Retinal pigment epithelial cell (primary cell): ENCODE measurements at regions not wholly inside any gene's neighbourhood (a gene's known extent, or its start where the extent isn't known, plus 50 kb on each side); places are given as distances from the start of the nearest gene placed in this dataset.

Experiments used
- DNase-seq: peaks from one replicate; pipeline ENCODE4 v3.0.0-alpha.2; 2010; ENCODE audit warnings: low read depth
- H3K4me3 ChIP-seq: 2 replicates; pipeline ENCODE4 v1.5.1; 2011; ENCODE audit warnings: mild to moderate bottlenecking, low read length, control low read depth, moderate library complexity
- TF ChIP-seq, protein P1 (sequence below): conservative IDR thresholded peaks from 2 replicates; pipeline ENCODE4 v1.5.1; 2011; ENCODE audit warnings: low read depth, low read length, control low read depth, inconsistent platforms

DNA sequence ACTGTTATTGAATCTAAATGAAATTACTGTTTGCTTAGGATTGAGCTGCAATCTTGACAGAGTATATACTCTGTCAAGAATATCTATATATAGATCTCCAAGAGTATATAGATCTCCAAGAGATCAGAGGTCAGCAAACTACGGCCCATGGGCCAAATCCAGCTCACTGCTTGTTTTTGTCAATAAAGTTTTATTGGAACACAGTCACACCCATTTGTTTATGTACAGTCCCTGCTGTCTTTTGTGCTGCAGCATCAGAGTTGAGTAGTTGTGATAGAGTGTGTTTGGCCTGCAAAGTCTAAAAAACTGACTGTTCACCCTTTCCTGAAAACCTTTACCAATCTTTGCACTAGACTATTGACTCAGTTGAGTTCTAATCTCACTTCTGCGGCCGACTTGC lies 66.3 kb upstream of the NPVF start:
- H3K4me3 ChIP-seq = no peak overlapping the region
- no peak for DNase-seq
- TF ChIP-seq, protein P1, sequence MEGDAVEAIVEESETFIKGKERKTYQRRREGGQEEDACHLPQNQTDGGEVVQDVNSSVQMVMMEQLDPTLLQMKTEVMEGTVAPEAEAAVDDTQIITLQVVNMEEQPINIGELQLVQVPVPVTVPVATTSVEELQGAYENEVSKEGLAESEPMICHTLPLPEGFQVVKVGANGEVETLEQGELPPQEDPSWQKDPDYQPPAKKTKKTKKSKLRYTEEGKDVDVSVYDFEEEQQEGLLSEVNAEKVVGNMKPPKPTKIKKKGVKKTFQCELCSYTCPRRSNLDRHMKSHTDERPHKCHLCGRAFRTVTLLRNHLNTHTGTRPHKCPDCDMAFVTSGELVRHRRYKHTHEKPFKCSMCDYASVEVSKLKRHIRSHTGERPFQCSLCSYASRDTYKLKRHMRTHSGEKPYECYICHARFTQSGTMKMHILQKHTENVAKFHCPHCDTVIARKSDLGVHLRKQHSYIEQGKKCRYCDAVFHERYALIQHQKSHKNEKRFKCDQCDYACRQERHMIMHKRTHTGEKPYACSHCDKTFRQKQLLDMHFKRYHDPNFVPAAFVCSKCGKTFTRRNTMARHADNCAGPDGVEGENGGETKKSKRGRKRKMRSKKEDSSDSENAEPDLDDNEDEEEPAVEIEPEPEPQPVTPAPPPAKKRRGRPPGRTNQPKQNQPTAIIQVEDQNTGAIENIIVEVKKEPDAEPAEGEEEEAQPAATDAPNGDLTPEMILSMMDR = no peak

DNA sequence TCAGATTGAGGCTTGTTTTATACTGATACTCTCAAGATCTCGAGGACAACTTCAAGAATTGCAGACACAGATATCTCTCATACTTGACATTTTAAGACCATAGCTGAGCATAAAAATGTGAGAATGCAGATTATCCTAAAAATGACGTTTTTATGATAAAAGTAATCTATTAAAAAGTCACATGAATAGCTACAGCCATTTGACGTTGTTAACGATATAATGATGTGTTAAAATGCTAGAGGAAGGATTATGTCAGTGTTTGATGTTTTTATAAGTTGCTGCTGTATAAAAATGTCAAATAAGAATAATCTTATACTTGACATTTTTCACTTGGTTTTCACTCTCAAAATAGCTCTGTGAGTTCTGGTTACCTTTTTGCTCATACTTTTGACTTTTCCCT lies 67.1 kb upstream of the NPVF start:
- no peak for DNase-seq
- no peak overlapping the region for H3K4me3 ChIP-seq
- TF ChIP-seq, protein P1 = no peak

DNA sequence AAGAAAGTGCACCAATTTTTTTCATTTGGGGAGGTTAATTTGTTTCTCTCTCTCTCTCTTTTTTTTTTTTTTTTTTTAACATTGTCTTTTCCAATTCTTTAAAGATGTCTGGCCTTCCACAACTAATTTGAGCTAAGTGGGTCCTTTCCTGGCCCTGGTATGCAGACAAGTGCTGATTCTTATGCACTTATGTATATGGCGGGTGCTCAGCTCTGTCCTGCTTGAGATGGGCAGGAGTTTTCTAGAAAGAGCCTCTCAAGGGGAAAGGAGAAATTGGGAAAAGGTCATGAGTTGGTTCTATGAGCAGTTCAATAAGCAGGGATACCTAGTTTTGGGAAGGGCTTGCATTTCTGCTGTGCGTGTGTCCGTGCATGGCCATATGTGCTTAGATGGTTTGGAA lies 67.8 kb upstream of the NPVF start:
- TF ChIP-seq, protein P1 = no peak
- DNase-seq = no peak
- H3K4me3 ChIP-seq = no peak overlapping the region

DNA sequence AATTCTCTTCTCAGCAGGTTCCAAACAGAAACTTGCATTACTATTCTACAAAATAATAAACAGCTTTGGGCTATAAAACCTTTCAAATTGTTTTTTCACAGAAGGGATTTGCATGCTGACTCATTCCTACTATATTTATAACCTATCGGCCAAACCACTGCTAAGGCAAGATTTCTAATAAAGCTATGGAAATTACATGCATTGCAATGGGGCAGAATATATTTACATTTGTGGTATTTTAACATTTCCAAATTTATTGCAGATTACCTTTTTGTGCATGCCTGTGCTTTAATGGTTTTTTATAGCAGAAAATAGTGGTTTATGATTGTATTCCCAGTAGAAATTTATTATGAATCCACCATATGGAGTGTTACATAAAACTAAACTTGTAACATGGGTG lies 69.0 kb upstream of the NPVF start:
- TF ChIP-seq, protein P1 = no peak
- no peak for DNase-seq

DNA sequence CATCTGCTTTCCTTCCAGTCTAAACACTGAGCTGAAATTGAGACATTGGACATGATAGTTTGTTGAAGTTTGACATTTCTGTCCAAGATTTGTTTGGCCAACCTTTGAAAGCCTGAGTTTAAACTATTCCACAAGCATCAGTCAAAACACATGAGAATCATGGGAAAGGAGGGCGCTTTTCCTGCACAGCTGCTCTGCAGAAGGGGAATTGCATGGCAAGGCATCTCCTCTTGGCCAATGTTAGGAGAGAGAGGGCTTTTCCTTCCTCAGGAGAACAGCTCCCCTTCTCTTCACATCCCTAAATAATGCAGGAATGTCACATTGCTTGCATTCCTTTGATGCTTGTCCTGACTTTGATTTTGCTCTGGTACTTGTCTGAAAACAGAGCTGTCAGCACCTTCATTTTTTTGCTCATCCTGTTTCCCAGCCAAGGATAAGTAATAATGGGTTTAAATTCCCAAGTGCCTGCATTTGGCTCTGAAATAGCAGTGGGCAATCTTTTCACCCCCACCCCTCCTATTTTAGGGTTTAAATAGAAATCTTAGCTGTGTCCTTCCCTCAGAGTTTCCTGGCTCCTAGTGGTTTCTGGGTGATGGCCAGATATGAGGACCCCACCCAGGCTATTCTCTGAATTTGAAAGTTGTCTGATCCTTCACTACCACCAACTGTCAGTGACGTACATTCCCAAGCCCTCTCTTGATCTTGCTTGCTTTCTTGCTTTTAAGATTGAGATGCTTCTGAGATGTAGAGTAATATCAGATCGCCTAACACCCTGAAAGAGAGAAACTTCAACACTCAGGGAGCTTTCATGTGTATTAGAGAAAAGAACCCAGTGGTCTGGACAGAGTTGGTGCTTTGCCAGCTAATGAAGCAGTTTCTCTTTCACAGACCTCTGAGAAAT lies 75.2 kb upstream of the NPVF start:
- DNase-seq = no peak
- TF ChIP-seq, protein P1 = no peak
- no peak overlapping the region for H3K4me3 ChIP-seq

More for the DNA sequence above, 69.0 kb upstream of the NPVF start:
- no peak overlapping the region for H3K4me3 ChIP-seq

DNA sequence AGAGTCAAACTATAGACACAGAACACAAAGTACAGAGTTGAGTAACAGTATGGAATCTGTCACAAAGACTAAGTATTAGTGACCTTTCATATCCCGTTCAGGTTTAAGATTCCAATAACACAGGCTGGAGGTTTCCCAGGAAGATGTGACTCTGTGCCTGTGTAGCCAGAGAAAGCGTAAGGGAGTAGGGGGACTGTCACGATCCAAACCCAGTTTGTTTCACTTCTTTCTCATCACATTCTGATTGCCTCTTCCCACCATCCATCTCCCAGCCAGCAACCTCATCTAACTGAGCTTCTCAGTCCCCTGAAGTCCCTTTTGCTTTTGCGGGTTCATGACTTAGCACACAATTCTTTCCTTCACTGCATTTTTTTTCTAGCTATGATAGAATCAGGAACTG lies 76.4 kb upstream of the NPVF start:
- TF ChIP-seq, protein P1 = no peak
- DNase-seq = no peak

DNA sequence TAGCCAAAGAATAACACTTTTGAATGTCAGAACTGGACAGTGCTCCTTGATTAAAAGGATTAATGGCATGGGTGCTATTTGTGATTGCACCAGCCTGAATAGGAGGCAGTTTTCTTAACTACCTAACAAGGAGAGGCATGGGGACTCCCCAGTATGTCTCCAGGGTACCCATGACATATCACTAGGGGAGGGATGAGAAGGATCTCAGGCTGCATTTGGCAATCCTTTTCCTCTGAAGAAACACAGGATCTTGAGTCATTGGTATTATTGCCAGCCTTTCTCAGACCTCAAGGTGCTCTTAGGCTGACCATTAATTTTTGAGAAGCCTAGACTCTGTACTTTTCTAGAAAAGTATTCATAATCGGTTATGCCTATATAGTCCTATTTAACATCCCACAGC lies 77.5 kb upstream of the NPVF start:
- TF ChIP-seq, protein P1 = no peak
- no peak for DNase-seq
- no peak overlapping the region for H3K4me3 ChIP-seq

More for the DNA sequence above, 76.4 kb upstream of the NPVF start:
- no peak overlapping the region for H3K4me3 ChIP-seq
